H7 (cell line): ENCODE measurements at regions not wholly inside any gene's neighbourhood (a gene's known extent, or its start where the extent isn't known, plus 50 kb on each side); places are given as distances from the start of the nearest gene placed in this dataset.

ENCODE experiments used
- DNase-seq: peaks from one replicate; pipeline ENCODE4 v3.0.0; 2012
- H3K27me3 ChIP-seq: 2 replicates; pipeline ENCODE4 v1.6.0; 2011; ENCODE audit warnings: mild to moderate bottlenecking, low read length; ENCODE audit not compliant: control insufficient read depth, insufficient read depth
- H3K36me3 ChIP-seq: replicated peaks from 2 replicates; pipeline ENCODE4 v1.5.1; 2011; ENCODE audit warnings: low read length; ENCODE audit not compliant: control insufficient read depth, insufficient read depth
- H3K4me3 ChIP-seq: 2 replicates; pipeline ENCODE4 v1.5.1; 2011; ENCODE audit warnings: low read depth, mild to moderate bottlenecking, control low read depth, low read length, moderate library complexity; ENCODE audit not compliant: insufficient read depth

DNA sequence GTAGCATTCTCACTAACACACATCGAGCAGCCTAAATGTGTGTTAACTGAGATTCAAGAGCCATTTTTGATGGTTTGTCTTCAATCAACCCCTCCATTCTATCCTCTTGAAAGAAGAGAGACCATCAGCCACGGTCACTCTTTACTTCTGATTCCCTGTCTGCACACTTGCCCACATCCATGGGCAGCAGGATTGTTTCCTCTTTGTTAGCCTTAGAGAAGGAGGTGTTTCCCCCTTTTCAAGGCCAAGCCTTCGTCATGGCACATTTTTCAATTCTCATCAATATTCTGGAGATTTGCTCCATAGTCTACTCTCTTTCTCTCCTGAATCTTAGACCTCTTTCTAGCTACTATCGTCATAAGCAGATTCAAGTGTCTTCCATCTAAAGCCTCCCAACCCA, 522.4 kb upstream of the NAALADL2 start:
- Histone ChIP-seq H3K4me3 (no peak overlapping the region), H3K27me3 (no peaks in the 10 kb centered on the region), H3K36me3 (no peaks in the 10 kb centered on the region)
- no peak for DNase-seq

DNA sequence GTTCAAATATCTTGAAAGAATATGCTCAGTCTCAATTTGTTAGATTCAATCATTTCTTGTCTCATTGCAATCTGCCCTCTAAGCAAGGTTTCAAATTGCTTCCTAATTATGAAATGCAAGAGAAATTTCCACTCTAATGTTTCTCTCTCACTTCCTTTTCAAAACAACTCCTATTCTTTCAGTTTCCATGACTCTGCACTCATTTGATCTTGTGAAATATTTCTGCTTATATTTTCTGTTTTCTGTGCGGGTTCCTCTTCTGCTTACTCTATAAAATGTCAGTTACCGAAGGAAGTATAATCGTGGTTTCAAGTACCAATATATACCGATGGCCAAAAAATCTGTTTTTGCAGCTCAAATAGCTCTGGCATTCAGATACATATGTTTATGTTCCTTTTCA, 521.9 kb upstream of the NAALADL2 start:
- Histone ChIP-seq H3K36me3 (no peaks in the 10 kb centered on the region), H3K4me3 (no peak overlapping the region), H3K27me3 (no peaks in the 10 kb centered on the region)
- no peak for DNase-seq

DNA sequence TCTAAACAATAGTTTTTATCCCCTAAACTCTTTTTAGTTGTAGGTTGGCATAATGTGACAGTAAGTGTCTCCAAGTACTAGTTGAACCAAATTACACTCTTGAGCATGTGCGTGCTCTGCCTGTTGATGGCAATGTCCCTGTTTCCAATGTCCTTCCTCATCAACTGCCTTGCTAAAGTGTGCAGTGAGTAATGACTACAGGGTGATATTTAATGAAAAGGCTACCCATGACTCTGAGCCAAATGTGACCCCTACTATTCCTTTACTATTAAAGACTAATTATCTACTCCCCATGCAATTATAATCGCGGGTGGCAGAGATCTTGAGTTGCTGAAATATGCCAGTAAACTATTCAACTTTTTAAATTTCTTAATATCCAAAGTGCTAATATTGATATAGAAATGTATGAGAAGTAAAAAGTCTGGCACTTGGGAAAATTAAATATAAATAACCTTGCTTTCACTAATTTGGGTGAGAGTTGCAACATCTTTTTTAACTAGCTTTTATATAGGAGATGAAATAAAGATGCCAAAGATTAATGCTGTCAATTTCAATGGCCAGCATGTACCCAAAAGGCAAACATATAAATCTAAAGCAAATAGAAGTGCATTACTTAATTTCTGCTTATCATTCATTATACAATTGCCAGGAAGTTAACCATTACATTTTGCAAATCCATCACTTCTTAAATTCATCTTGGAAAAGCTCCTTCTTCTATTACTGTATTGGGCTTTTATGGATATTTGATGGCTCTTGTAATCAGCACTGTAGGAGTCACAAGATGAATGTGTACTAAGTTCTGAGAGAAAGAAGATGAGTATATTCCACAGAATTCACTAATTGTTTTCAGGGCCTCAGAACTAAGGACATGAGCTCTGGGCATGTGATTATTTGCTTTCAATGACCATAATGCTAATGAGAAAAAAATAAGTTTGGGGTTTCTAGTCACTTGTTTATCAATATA, 518.2 kb upstream of the NAALADL2 start:
- no peak for DNase-seq
- Histone ChIP-seq H3K4me3 (no peak overlapping the region), H3K27me3 (no peaks in the 10 kb centered on the region), H3K36me3 (no peaks in the 10 kb centered on the region)

DNA sequence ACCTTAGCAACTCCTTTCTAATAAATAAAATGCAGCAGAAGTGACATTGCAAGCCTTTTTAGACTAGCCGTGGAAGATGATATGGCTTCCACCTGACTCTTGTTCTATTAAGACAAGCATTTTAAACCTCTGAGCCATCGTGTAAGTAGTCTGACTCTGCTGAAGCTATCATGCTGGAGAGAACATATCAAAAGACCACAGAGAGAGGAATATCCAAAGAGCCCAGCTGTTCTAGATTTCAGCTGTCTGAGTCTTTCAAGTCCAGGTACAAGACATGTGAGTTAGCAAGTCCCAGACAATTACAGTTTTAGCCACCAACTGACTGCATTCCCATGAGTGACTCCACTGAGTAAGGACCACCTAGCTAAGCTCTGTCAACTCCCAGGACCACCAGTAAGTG, 517.0 kb upstream of the NAALADL2 start:
- H3K27me3 ChIP-seq: no peaks in the 10 kb centered on the region
- no peaks in the 10 kb centered on the region for H3K36me3 ChIP-seq
- no peak for DNase-seq
- H3K4me3 ChIP-seq: no peak overlapping the region

DNA sequence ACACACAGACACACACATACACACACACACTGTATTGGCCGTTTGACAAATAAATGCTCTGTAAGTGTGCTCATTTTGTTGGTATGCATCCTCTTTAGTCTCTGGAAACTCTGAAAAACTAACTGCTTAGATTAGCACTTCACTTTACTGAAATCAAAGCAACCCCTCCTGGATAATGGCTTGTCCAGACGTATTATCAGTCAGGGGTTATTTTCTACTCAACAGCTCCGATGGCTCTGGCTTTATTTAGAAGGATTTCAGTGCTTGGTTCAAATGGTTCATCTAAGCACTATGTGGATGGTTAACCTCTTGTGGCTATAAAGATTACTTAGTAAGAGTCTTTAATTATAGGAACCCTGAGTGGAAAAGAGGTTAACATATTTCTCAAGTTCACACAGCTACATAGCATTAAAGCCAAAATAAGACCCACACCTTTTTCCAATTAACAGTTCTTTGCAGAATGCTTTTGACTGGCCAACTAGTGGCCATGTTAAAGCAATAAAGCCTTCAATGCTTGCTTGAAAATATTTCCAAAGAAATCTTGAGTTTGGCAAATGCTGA, 516.1 kb upstream of the NAALADL2 start:
- no peaks in the 10 kb centered on the region for H3K27me3 ChIP-seq
- H3K36me3 ChIP-seq: no peaks in the 10 kb centered on the region
- H3K4me3 ChIP-seq: no peak overlapping the region
- DNase-seq: no peak

DNA sequence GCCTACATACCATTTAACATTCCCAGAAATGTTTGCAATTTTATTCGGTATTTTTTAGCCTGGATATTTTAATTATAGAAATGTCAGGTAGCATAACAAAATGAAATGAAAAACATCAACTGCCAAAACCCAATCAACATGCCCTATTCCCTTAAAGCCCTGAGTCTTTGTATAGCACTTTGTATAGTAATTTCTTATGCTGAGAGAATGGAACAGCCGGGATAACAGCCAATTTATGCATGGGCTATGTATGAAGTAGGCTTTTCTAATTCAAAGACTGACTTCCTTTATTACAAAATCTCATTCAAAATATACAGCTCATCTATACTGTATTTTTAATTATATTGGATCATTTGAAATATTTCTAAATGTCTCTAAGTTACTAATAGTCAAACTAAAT, 513.0 kb upstream of the NAALADL2 start:
- H3K4me3 ChIP-seq: no peak overlapping the region

DNA sequence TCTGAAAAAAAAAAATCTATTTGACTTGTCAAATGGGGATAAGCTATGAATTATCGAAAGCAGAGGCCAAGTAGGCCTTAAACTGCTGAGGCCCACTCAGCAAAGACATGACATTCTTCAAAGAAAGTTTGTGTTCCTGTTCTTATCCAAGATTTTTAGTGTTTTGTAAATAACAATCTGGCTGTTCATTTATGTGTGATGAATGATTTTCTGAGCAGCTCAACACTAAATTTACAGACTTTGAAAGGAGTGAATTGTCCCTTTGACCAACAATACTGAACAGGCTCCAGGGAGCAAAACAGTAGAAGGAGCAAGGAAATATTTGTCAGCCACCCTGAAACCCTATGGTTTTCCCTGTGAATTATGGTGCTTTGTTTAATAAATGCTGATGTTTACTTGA, 512.6 kb upstream of the NAALADL2 start:
- H3K36me3 ChIP-seq: no peaks in the 10 kb centered on the region
- no peak for DNase-seq
- H3K4me3 ChIP-seq: no peak overlapping the region
- no peaks in the 10 kb centered on the region for H3K27me3 ChIP-seq

More for the DNA sequence above, 513.0 kb upstream of the NAALADL2 start:
- H3K36me3 ChIP-seq: no peaks in the 10 kb centered on the region
- no peaks in the 10 kb centered on the region for H3K27me3 ChIP-seq
- DNase-seq: no peak

DNA sequence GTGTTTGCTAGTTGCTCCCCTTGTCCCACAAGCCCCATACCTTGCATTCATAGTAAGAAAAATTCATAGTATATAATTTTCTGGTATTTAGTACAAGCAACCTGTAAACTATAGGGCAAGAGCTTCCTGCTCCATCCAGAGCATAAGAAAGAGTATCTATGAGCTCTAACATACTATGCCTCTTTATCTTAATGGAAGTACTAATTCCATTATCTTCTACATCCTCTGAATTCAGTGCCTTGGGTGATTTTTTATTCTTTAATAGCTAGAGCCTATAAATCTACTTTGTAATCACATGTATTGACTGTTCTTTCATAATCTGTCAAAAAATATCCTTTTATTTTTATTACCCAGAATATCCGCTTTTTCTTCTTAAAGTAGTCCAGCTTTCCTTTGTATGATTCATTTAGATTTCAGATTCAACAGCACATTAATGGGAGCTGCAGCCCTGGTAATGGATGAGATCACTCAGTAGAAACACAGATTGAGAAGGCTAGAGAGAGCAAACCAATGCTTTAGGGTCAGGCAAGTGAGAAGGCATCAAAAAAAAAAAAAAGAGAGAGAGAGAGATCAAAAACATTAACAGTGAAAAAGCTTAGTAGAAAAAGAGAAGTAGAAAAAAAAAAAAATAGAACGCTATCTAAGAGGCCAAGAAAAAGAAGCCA, 511.5 kb upstream of the NAALADL2 start:
- DNase-seq: no peak
- Histone ChIP-seq H3K4me3 (no peak overlapping the region), H3K36me3 (no peaks in the 10 kb centered on the region), H3K27me3 (no peaks in the 10 kb centered on the region)

DNA sequence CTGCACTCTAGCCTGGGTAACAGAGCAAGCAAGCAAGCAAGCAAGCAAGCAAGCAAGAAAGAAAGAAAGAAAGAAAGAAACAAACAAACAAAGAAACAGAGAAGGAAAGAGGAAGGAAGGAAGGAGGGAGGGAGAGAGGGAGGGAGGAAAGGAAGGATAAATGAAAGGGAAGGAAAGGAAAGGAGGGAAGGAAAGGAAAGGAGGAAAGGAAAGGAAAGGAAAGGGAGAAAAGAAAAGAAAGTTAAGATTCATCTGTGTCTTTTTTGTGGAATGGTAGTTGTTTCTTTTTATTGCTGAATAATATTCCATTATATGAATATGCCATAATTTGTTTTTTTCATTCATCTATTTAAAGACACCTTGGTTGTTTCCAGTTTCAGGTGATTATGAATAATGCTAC, 506.9 kb upstream of the NAALADL2 start:
- Histone ChIP-seq H3K4me3 (no peak overlapping the region), H3K36me3 (no peaks in the 10 kb centered on the region), H3K27me3 (no peaks in the 10 kb centered on the region)
- no peak for DNase-seq

DNA sequence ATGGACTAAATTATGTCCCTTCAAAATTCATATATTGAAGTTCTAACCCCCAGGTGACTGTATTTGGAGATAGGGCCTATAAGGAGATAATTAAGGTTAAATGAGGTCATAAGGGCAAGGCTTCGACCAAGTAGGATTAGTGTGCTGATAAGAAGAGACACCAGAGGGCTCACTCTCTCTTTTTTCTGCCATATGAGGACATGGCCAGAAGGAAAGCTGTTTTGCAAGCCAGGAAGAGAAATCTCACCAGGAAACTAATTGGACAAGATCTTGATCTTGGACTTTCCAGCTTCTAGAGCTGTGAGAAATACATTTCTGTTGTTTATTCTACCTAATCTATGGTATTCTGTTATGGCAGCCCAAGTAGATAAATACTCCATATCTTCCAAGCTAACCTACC, 503.6 kb upstream of the NAALADL2 start:
- DNase-seq: no peak
- no peaks in the 10 kb centered on the region for H3K27me3 ChIP-seq
- no peak overlapping the region for H3K4me3 ChIP-seq
- H3K36me3 ChIP-seq: no peaks in the 10 kb centered on the region

DNA sequence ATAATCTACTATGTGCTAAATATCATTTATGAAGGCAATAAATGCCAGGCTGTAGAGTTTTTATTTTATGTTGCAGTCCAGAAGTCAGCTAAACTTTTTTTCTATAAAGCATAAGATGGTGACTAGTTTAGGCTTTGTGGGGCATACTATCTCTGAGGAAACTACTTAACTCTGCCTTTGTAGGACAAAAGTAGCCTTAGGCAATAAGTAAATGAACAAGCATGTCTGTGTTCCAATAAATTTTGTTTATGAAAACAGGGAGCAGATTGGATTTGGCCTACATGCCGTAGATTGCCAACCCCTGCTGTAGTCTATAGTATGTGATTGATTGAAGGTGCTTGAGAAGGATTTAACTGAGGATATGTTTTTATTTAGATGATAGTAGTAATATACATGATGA, 502.5 kb upstream of the NAALADL2 start:
- Histone ChIP-seq H3K36me3 (no peaks in the 10 kb centered on the region), H3K27me3 (no peaks in the 10 kb centered on the region), H3K4me3 (no peak overlapping the region)
- no peak for DNase-seq

DNA sequence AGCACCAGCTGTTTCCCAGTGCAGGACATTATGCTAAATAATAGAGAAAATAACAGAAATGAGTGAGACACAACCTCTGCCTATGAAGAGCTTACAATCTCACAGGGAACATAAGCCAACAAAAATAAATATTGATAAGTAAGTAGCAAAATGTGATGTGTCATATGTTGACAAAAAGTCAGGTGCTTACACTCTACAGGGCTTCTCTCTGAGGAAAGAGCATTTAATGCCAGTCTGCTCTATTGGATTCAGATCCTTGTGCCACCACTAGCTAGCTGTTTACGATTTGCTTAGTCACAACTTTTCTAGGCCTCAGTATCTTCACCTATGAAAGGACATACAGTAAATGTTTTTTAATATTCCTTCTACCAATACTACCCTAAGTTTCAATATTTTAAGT, 500.9 kb upstream of the NAALADL2 start:
- Histone ChIP-seq H3K4me3 (no peak overlapping the region), H3K36me3 (no peaks in the 10 kb centered on the region), H3K27me3 (no peaks in the 10 kb centered on the region)
- DNase-seq: no peak

DNA sequence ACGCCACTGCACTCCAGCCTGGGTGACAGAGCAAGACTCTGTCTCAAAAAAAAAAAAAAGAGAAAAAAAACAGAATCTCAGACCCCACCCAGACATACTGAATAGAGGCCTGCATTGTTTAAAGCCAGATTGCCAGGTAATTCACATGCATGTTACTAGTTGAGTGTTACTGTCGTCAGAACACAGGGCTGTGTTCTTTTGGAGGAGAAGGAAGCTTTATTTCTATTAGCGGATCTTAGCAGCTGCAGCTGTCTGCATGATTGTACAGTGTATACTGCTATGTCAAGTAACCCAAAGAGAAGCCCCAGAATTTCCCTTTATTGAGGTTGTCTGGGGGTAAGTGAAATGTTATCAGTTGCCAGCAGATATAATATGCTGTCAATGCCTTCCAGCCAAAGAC, 496.6 kb upstream of the NAALADL2 start:
- Histone ChIP-seq H3K36me3 (no peaks in the 10 kb centered on the region), H3K27me3 (no peaks in the 10 kb centered on the region), H3K4me3 (no peak overlapping the region)
- DNase-seq: no peak

DNA sequence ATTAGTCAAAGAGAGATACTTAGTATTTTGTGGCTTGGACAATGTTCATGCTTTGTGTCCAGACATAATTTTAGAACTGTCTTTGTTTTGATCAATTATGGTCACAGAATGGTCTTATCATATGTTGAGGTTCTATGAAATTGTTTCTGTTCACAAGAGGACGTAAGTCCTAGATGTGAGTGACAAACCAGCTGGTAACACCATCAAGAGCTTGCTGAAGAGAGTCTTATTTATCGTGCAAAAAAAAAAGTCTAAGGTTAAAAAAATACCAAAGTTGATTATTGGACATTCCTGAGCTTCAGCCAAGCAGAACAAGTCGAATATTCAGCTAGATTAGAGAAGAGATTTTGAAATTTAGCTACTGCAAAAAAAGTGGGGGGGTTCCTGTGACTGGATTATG, 495.9 kb upstream of the NAALADL2 start:
- Histone ChIP-seq H3K27me3 (no peaks in the 10 kb centered on the region), H3K4me3 (no peak overlapping the region), H3K36me3 (no peaks in the 10 kb centered on the region)
- no peak for DNase-seq

DNA sequence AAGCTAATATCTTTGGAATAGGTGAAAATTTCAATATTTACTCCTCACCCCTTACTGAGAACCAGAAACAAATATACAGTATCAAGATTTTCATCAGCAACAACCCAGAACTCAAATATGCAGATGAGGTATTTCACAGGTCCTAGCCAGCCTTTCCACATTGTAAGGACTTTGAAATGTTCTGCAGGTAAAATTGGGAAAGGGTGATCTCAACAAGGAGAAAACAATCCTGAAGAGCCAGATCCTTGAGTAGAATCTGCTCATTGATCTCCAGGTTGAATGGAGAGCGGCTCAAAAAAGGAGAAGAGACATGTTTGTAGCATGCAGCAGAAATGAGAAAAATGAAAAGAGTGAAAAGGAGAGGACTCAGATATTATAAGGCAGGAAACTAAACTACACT, 493.3 kb upstream of the NAALADL2 start:
- DNase-seq: no peak
- no peaks in the 10 kb centered on the region for H3K36me3 ChIP-seq
- no peaks in the 10 kb centered on the region for H3K27me3 ChIP-seq
- H3K4me3 ChIP-seq: no peak overlapping the region
